GM19025 (cell line): ENCODE measurements at regions not wholly inside any gene's neighbourhood (a gene's known extent, or its start where the extent isn't known, plus 50 kb on each side); places are given as distances from the start of the nearest gene placed in this dataset.
"Not testable (repeated sequence)": the region's sequence is repeated elsewhere in the genome, so short reads cannot be mapped to it uniquely, and the experiment has no call there.

Experiments used
- ATAC-seq: cut with Tn5 transposase; IDR thresholded peaks from one replicate; pipeline ENCODE4 v1.9.1; 2021; ENCODE audit warnings: mild to moderate bottlenecking, low read depth, moderate library complexity; ENCODE audit not compliant: unreplicated experiment

GRCh38 chr6:85792254-85792653, 149.6 kb upstream of the SYNCRIP start:
- no peak for ATAC-seq

DNA sequence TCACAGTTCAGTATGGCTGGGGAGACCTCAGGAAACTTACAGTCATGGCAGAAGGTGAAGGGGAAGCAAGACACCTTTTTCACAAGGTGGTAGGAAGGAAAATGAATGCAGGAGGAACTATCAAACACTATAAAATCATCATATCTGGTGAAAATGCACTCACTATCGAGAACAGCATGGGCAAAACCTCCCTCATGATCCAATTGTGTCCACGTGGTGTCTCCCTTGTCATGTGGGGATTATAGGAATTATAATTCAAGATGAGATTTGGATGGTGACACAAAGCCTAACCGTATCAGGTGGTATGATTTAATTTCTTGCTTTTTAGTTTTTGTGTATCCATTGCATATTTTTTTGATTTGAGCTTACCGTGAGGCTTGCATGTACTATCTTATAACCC, 133.2 kb upstream of the SYNCRIP start:
- no peak for ATAC-seq

DNA sequence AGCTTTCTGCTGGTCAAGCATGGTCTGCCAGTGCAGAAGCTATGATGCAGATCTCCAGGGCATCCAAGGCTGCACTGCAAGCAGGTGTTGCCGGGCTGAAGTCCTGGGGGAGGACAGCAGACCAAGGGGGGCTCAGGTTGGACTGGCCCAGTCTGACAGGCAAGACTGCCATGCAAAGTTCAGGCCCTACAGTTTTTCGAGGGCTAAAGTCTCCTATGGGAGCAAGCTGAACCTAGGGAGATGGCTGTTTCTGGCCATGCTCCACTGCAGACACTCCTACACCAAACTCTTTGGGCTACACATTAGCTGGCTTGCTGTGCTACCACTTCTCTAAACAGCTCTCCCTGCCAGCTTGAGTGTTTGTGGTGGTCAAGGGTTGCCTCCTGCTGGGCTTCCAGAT, 130.0 kb upstream of the SYNCRIP start:
- no peak for ATAC-seq

GRCh38 chr6:85771925-85772430, 129.3 kb upstream of the SYNCRIP start:
- ATAC-seq = no peak

- no peak for ATAC-seq
Measured at GRCh38 chr6:85771455-85771854, 128.8 kb upstream of the SYNCRIP start.

DNA sequence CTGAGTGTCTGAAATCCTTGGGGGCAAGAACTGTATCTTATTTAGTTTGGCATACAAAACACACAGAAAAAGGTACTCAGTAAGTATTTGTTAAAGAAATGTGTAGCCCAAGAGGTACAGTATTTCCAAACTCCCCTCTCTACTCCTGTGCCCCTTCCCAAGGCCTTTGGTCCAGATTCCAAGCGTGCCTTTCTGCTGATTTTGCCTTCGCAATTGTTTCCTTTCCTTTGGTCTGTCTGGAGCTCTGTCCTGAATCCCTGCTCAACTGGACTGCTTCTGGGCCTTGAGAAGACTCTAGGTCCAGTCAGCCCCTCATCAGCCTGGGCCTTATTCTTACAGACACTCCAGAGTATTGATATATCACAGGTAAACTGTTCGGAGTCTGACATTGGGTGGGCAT, 122.2 kb upstream of the SYNCRIP start:
- no peak for ATAC-seq

GRCh38 chr6:85756982-85757381, 114.3 kb upstream of the SYNCRIP start:
- ATAC-seq = no peak

GRCh38 chr6:85754894-85755293, 112.2 kb upstream of the SYNCRIP start:
- no peak for ATAC-seq

- no peak for ATAC-seq
Measured at GRCh38 chr6:85752602-85753001, 109.9 kb upstream of the SYNCRIP start.

DNA sequence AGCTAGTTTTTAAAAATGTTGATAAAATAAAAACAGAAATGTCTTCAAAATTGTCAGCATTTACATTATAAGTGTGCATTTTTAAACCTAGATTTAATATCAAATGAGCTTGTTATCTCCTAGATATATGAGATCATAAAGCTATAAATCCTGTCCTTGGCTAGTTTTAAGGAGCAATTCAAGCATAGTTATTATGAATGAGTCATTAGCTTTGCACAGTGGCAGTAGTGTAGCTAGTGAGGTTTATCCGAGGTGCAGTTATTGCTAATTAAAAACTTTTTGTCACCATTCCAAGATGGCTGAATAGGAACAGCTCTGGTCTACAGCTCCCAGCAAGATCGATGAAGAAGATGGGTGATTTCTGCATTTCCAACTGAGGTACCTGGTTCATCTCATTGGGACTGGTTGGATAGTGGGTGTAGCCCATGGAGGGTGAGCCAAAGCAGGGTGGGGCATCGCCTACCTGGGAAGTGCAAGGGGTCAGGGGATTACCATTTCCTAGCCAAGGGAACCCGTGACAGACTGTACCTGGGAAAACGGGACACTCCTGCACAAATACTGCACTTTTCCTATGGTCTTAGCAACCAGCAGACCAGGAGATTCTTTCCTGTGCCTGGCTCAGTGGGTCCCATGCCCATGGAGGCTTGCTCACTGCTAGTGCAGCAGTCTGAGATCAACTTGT, 108.8 kb upstream of the SYNCRIP start:
- no peak for ATAC-seq

GRCh38 chr6:85750146-85750545, 107.5 kb upstream of the SYNCRIP start:
- ATAC-seq = not testable (repeated sequence)

DNA sequence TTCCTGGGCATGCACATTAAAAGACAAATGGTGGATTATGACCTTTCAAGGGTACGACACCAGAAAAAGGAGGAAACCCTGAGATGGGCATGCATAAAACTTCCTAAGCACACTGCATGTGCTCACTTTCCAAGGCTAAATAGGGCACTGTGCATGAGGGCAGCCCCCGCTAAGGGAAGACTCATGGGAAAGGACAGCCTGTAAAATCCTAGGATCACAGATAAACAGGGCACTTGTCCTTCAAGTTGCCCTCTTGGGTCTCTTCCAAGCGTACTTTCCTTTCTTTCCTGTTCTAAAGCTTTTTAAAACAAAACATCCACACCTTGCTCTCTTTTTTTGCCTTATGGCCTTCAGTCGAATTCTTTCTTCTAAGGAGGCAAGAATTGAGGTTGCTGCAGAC, 106.5 kb upstream of the SYNCRIP start:
- ATAC-seq = no peak

- no peak for ATAC-seq
Measured at GRCh38 chr6:85747666-85748065, 105.0 kb upstream of the SYNCRIP start.

DNA sequence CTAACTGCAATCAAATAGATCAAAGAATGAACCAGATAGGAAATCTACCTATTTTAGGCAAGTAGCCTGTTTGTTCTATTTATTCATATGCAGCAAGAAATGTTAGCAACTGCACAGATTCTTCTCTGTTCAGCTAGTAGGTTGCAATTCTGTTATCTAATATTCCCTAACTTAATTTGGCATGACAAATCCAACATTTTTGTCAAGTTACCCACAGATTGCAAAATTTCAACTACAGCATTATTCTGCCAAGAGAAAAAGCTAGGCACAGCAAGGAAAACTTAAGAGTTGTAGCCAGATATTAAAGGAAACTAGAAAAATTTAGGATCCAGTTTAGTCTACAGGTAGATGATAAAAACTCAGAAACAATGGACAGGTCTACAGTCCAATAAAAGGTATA, 104.4 kb upstream of the SYNCRIP start:
- ATAC-seq = no peak

DNA sequence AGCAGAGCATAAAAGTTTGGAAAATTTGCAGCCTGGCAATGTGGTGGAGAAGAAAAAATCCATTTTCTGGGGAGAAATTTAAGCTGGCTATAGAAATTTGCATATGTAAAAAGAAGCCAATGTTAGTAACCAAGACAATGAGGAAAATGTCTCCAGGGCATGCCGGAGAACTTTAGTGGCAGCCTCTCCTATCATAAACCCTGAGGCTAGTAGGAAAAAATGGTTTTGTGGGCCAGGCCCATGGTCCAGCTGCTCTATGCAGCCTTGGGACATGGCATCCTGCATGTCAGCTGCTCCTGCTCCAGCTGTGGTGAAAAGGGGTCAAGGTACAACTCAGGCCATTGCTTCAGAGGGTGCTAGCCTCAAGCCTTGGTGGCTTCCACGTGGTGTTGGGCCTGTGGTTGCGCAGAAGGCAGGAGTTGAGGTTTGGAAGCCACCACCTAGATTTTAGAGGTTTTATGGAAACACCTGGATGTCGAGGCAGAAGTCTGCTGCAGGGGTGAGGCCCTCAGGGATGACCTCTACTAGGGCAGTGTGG, 101.8 kb upstream of the SYNCRIP start:
- ATAC-seq = no peak

GRCh38 chr6:85726206-85726605, 83.5 kb upstream of the SYNCRIP start:
- no peak for ATAC-seq

DNA sequence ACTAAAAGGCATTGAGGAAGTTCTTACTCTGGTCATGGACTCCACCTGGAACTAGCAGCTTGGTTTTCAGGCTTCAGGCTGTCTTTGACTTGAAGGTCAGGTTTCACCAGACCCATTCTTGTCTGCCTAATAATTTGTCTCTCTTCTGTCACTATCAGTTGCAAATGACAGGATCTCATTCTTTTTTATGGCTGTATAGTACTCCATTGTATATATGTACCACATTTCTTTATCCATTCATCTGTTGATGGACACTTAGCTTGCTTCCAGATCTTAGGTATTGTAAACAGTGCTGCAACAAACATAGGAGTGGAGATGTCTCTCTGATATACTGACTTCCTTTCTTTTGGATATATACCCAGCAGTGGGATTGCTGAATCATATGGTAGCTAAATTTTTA, 73.1 kb upstream of the SYNCRIP start:
- no peak for ATAC-seq

DNA sequence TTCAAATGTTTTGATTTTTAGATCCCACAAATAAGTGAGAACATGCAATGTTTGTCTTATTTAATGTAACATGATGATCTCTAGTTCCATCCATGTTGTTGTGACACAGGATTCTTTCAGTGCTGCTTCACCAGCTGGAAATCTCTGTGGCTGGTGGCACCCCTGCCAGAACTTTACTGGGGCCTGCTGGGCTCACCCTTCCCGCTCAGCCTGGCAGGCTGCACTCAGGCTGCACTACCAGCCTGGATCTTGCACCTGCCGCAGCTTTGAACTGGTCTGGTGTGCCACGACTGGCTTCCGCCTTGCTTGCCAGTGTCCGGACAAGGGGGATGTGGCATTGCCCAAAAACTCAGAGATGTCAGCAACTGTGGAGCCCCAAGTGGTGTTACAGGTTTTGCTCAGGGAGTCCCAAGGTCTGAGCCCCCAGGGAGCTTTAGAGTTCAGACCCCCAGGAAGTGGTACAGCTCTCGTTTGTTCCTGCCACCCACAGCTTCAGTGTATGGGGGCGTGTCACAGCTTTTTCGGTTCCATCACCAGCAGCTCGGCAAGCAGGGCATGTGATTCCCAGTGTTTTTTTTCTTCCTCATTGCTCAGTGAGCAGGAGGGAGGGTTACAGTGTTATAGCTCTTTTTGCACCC, 72.3 kb upstream of the SYNCRIP start:
- no peak for ATAC-seq

DNA sequence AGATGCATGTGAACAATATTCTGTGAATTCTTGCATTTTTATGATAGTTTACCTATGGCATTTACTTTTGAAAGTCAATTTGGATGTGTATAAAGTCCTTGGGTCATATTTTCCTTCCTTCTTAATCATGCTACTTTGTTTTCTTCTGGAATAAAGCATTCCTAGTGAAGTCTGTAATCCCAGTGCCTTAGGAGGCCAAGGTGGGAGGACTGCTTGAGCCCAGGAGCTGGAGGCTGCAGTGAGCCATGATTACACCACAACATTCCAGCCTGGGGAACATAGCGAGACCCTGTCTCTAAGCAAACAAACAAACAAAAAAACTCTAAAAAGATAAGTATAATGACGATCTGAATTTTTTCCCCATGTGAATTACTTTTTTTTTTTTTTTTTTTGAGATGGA, 69.7 kb upstream of the SYNCRIP start:
- ATAC-seq = no peak

- ATAC-seq = not testable (repeated sequence)
Measured at GRCh38 chr6:85707515-85708145, 64.9 kb upstream of the SYNCRIP start.

- ATAC-seq = no peak
Measured at GRCh38 chr6:85706272-85706671, 63.6 kb upstream of the SYNCRIP start.

GRCh38 chr6:85705220-85705619, 62.5 kb upstream of the SYNCRIP start:
- no peak for ATAC-seq
